BE2C (cell line): ENCODE measurements at regions not wholly inside any gene's neighbourhood (a gene's known extent, or its start where the extent isn't known, plus 50 kb on each side); places are given as distances from the start of the nearest gene placed in this dataset.

Experiments
- DNase-seq: peaks from one replicate; pipeline ENCODE4 v3.0.0-alpha.2; 2020
- H3K27me3 ChIP-seq: fragments of 250-450 bp; sonication (Bioruptor Pico); 2 replicates; pipeline ENCODE4 v1.5.1; 2020; ENCODE audit warnings: mild to moderate bottlenecking
- H3K36me3 ChIP-seq: fragments of 250-450 bp; sonication (Bioruptor Pico); 2 replicates; pipeline ENCODE4 v1.5.1; 2020; ENCODE audit warnings: mild to moderate bottlenecking
- H3K4me1 ChIP-seq: fragments of 250-450 bp; sonication (Bioruptor Pico); 2 replicates; pipeline ENCODE4 v1.5.1; 2020
- H3K4me3 ChIP-seq: 2 replicates; pipeline ENCODE4 v1.5.1; 2011; ENCODE audit warnings: low read depth, low read length
- H3K9me3 ChIP-seq: fragments of 250-450 bp; sonication (Bioruptor Pico); 2 replicates; pipeline ENCODE4 v1.5.1; 2020
- TF ChIP-seq, protein P1 (sequence below): IDR thresholded peaks from 2 replicates; pipeline ENCODE4 v1.5.1; 2012; ENCODE audit warnings: mild to moderate bottlenecking, low read depth, low read length

DNA sequence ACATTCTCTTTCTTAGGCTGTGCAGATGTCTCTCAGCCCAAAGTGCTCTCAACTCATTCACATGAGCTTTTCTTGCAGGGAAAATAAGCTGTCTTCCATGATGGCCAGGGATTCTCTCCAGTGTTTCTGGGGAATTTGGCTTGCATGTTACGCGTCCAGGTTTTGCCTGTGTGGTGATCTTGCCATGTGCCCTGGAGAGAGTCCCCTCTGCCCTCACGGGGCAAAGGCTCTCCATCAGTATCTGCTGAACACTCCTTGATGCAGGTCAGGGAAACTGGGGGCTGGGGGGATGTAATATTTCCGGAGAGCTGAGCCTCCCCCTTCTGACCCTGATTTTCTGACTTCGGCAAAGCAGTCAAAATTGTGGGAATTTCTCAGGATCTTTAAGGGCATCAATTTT is 87.6 kb downstream of the ACKR3 start:
- H3K9me3 ChIP-seq = no peaks in the 10 kb centered on the region
- TF ChIP-seq, protein P1, sequence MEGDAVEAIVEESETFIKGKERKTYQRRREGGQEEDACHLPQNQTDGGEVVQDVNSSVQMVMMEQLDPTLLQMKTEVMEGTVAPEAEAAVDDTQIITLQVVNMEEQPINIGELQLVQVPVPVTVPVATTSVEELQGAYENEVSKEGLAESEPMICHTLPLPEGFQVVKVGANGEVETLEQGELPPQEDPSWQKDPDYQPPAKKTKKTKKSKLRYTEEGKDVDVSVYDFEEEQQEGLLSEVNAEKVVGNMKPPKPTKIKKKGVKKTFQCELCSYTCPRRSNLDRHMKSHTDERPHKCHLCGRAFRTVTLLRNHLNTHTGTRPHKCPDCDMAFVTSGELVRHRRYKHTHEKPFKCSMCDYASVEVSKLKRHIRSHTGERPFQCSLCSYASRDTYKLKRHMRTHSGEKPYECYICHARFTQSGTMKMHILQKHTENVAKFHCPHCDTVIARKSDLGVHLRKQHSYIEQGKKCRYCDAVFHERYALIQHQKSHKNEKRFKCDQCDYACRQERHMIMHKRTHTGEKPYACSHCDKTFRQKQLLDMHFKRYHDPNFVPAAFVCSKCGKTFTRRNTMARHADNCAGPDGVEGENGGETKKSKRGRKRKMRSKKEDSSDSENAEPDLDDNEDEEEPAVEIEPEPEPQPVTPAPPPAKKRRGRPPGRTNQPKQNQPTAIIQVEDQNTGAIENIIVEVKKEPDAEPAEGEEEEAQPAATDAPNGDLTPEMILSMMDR = no peak
- no peak for DNase-seq

DNA sequence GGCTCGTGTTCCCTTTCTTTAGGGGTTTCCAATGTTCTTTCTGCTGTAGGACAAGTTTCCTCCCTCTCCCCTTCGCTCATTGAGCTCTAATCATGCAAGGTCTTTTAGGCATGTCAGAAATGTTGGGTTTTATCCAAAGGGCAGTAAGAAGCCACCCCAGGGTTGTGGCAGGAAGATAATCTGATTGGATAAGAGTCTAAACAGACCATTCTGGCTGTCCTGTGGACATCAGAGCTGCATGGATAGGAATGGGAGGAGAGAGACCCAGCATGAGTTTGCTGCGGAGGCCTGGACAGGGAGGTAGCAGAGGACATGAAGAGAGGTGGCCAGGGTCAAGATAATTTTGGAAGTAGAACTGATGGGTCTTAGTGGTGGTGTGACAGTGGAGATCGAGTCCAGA is 88.2 kb downstream of the ACKR3 start:
- TF ChIP-seq, protein P1 = no peak
- peaks cover 23% of the 10 kb centered on the region for H3K27me3 ChIP-seq
- DNase-seq = no peak
- no peaks in the 10 kb centered on the region for H3K9me3 ChIP-seq
- no peaks in the 10 kb centered on the region for H3K36me3 ChIP-seq
- H3K4me3 ChIP-seq = no peak overlapping the region
- H3K4me1 ChIP-seq = no peaks in the 10 kb centered on the region

More for the DNA sequence above, 87.6 kb downstream of the ACKR3 start:
- Histone ChIP-seq H3K4me3 (no peak overlapping the region), H3K4me1 (no peaks in the 10 kb centered on the region), H3K36me3 (no peaks in the 10 kb centered on the region), H3K27me3 (peaks cover 17% of the 10 kb centered on the region)

DNA sequence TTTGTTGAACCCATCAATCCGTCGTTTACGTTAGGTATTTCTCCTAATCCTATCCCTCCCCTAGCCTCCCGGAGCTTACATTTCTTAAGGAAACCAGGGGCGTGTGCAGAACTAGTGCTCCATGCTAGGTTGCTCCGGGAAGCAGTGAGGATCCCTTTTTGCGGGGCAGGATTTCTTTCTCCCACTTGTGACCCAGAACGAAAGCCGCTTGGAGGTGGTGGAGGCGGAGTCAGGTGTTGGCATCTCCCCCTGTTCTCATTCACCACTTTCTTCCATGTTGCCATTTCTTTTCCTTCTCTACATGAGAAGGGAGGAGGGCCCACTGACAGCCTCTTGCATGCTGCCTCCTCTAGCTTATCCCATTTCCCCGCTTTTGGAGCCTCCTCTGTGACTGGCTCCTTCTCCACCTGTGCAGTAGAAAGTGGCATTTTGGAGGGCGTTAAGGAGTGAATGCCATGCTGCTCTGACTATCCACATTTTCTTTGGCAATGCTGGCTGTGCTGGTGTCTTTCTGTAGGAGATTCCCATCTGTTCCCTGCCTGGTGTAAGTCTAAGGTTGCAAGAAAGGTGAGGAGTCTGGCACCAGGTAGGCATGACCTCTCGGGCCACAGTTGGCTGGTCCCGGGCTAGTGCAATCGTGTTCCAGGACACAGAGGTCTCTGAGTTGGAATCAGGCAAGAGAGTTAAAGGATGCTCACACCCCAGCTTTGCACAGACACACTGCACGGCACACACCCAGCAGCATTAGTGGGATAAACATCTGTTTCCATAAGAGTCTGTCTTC is 89.5 kb downstream of the ACKR3 start:
- DNase-seq = no peak
- H3K4me3 ChIP-seq = no peak overlapping the region
- TF ChIP-seq, protein P1 = no peak
- peaks cover 34% of the 10 kb centered on the region for H3K27me3 ChIP-seq
- no peaks in the 10 kb centered on the region for H3K9me3 ChIP-seq
- no peaks in the 10 kb centered on the region for H3K4me1 ChIP-seq
- no peaks in the 10 kb centered on the region for H3K36me3 ChIP-seq

DNA sequence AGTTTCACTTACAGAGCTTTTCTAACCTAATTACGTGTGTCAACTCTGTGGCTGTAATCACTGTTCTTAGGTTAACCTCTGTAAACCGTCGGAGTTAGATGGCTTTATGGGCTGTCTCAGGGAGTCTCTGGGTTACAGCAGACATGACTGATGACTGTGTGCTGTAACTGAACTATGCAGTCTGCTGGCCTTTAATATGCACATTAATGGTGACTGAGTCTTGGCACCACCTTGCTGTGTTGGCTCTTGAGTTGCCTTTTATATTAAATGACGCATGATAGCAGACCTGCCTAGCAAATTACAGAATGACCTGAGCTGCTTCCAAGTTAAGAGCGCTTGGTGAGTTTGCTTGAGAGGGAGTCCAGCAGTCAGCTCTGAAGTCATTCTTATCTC is 90.1 kb downstream of the ACKR3 start:
- Histone ChIP-seq H3K9me3 (no peaks in the 10 kb centered on the region), H3K36me3 (no peaks in the 10 kb centered on the region), H3K4me3 (no peak overlapping the region), H3K4me1 (no peaks in the 10 kb centered on the region), H3K27me3 (peaks cover 34% of the 10 kb centered on the region)
- TF ChIP-seq, protein P1 = no peak
- no peak for DNase-seq

DNA sequence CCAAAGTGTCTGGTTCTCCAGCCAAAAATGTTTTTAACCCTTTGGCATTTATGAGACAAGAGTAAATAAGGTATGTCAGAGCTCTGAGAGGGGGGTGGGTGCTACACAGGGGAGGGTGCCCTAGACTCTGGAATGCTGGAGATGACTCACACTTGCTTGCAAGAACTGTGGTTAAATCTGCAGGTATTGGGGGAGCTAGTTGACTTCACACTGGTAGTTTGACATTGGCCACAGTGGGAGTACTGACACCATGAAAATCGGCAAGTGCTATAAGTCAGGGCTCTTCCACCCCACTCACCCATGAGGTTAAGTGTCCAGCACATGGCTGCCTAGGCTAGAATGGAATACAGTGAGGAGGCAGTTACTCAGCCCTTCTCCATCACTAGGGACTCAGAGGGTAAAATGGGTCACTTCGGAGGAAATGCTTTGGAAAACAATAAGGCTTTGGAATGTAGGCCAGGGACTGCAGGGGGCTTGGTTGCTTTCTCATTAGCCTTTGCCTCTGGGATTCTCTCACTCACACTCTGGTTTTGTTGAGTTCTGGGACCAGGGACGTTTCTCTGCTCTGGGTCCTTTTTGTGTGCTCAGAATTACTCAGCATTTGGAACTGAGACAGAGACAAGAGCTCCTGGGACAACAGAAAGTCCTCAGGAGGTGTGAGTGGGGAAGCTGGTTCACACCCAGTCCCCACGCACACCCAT is 91.6 kb downstream of the ACKR3 start:
- TF ChIP-seq, protein P1 = no peak

DNA sequence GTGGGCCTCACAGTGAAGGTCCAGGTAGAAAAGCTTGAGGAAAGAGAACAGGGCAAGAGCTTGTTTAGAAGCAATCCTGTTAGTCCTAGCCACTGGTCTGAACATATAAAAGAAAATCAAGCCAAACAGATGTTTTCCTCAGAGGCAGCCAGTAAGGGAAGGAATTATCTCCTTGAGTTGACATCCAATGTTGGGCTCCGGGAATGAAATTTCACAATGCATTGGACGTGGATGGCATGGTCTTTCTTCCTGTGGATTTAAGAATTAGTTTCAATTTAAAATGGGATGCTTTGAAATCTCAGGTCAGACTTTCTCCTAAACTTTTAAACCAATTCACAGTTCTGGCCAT is 92.1 kb downstream of the ACKR3 start:
- H3K36me3 ChIP-seq = no peaks in the 10 kb centered on the region
- H3K27me3 ChIP-seq = peaks cover 34% of the 10 kb centered on the region
- TF ChIP-seq, protein P1 = no peak
- no peaks in the 10 kb centered on the region for H3K4me1 ChIP-seq
- no peaks in the 10 kb centered on the region for H3K9me3 ChIP-seq
- H3K4me3 ChIP-seq = no peak overlapping the region
- no peak for DNase-seq

More for the DNA sequence above, 91.6 kb downstream of the ACKR3 start:
- peaks cover 34% of the 10 kb centered on the region for H3K27me3 ChIP-seq
- H3K9me3 ChIP-seq = no peaks in the 10 kb centered on the region
- no peaks in the 10 kb centered on the region for H3K36me3 ChIP-seq
- DNase-seq = no peak
- H3K4me1 ChIP-seq = no peaks in the 10 kb centered on the region
- H3K4me3 ChIP-seq = no peak overlapping the region
